Uterus (tissue), 2 donors: ENCODE measurements at regions not wholly inside any gene's neighbourhood (a gene's known extent, or its start where the extent isn't known, plus 50 kb on each side); places are given as distances from the start of the nearest gene placed in this dataset.

Experiments used
- CTCF ChIP-seq, 4 experiments: fragments of 200-600 bp in 2 of 4; fragments of 450-650 bp in 2 of 4; sonication (generic) in 2 of 4; IDR thresholded peaks; one replicate each; pipeline ENCODE4 v1.5.1; 2016 to 2019; ENCODE audit warnings: antibody characterized with exemption in 4 of 4, mild to moderate bottlenecking in 2 of 4, moderate library complexity in 1 of 4
- POLR2A ChIP-seq, 2 donors: fragments of 450-650 bp; IDR thresholded peaks; one replicate each; pipeline ENCODE4 v1.6.1; 2016; ENCODE audit warnings: antibody characterized with exemption in 2 of 2, mild to moderate bottlenecking in 1 of 2, moderate library complexity in 1 of 2

GRCh38 chr5:145236127-145236526, 599.0 kb downstream of the PRELID2 start:
- TF ChIP-seq CTCF (IDR thresholded peaks at IDR 0.05) (no peak), POLR2A (IDR thresholded peaks at IDR 0.05) (no peak)
